CD4-positive, alpha-beta T cell (primary cell): ENCODE measurements at regions not wholly inside any gene's neighbourhood (a gene's known extent, or its start where the extent isn't known, plus 50 kb on each side); places are given as distances from the start of the nearest gene placed in this dataset.
"Not testable (repeated sequence)": the region's sequence is repeated elsewhere in the genome, so short reads cannot be mapped to it uniquely, and the experiment has no call there.

Experiments used
- ATAC-seq: fragments of 200-7000 bp; cut with Tn5 transposase; one replicate; pipeline ENCODE4 v1.10.0; 2022; ENCODE audit warnings: mild to moderate bottlenecking; ENCODE audit not compliant: poor library complexity
- CTCF ChIA-PET: fragments of 350-600 bp; sonication (Branson Sonifier 250); formaldehyde crosslinking; loops from one replicate; lab custom pipeline; 2021; ENCODE audit warnings: antibody characterized with exemption, inconsistent platforms; lab: Charles Lee
- POLR2A ChIA-PET: fragments of 350-600 bp; sonication (Branson Sonifier 250); formaldehyde crosslinking; loops from one replicate; lab custom pipeline; 2021; ENCODE audit warnings: antibody characterized with exemption, inconsistent platforms; lab: Charles Lee
- DNase-seq, 14 experiments: peaks; one replicate each; pipeline ENCODE4 v3.0.0-alpha.2; 2013 to 2020; ENCODE audit warnings: mixed read lengths in 2 of 14
- H3K27ac ChIP-seq, 2 donors: one replicate each; pipeline versions ENCODE4 v1.5.1 to v1.7.0; 2013; ENCODE audit warnings: low read length in 2 of 2, low read depth in 1 of 2, mild to moderate bottlenecking in 1 of 2
- H3K27me3 ChIP-seq, 2 experiments: 1 replicate in 1 of 2; 2 replicates in 1 of 2; pipeline versions ENCODE4 v1.6.1 to v1.7.0; 2013; ENCODE audit warnings: low read length in 2 of 2, control low read depth in 1 of 2, mild to moderate bottlenecking in 1 of 2, moderate library complexity in 1 of 2; ENCODE audit not compliant: insufficient read depth in 2 of 2, control insufficient read depth in 1 of 2
- H3K36me3 ChIP-seq: one replicate; pipeline ENCODE4 v1.6.1; 2013; ENCODE audit warnings: low read length, control low read depth; ENCODE audit not compliant: insufficient read depth
- H3K4me1 ChIP-seq: one replicate; pipeline ENCODE4 v1.6.1; 2013; ENCODE audit warnings: low read length, control low read depth; ENCODE audit not compliant: insufficient read depth
- H3K4me3 ChIP-seq: one replicate; pipeline ENCODE4 v1.5.1; 2013; ENCODE audit warnings: mild to moderate bottlenecking, low read length, moderate library complexity
- H3K9me3 ChIP-seq, 2 experiments: 1 replicate in 1 of 2; 2 replicates in 1 of 2; pipeline versions ENCODE4 v1.6.1 to v1.7.0; 2013; ENCODE audit warnings: low read length in 2 of 2, mild to moderate bottlenecking in 2 of 2, control low read depth in 1 of 2, moderate library complexity in 1 of 2; ENCODE audit not compliant: control insufficient read depth in 1 of 2, insufficient read depth in 1 of 2
- H3K27ac Mint-ChIP-seq: one replicate; pipeline ENCODE4 v1.8.0; 2020; ENCODE audit warnings: mixed read lengths
- H3K27me3 Mint-ChIP-seq: one replicate; pipeline ENCODE4 v1.8.0; 2021; ENCODE audit warnings: mixed read lengths
- H3K36me3 Mint-ChIP-seq: one replicate; pipeline ENCODE4 v1.8.0; 2021; ENCODE audit warnings: low read depth, mixed read lengths
- H3K4me1 Mint-ChIP-seq: one replicate; pipeline ENCODE4 v1.8.0; 2021; ENCODE audit warnings: low read depth, mixed read lengths
- H3K4me3 Mint-ChIP-seq: one replicate; pipeline ENCODE4 v1.8.0; 2020; ENCODE audit warnings: mild to moderate bottlenecking, mixed read lengths
- H3K9me3 Mint-ChIP-seq: one replicate; pipeline ENCODE4 v1.8.0; 2020; ENCODE audit warnings: mixed read lengths
- CTCF ChIP-seq: fragments of 200-600 bp; IDR thresholded peaks from one replicate; pipeline ENCODE4 v1.8.0; 2022; ENCODE audit warnings: antibody characterized with exemption, mild to moderate bottlenecking
- intact Hi-C, 2 experiments: fragments of 100-400 bp; cut with DNase I in 1 of 2; cut with micrococcal nuclease in 1 of 2; formaldehyde crosslinking; loops; one replicate each; pipeline versions ENCODE4 v1.15.1 to v1.9.0; 2023 to 2025; cut with DNase I, micrococcal nuclease

- POLR2A ChIA-PET: no interaction called here
- no peaks in the 10 kb centered on the region for H3K4me1 ChIP-seq
- no peaks in the 10 kb centered on the region for H3K27me3 ChIP-seq
- Mint-ChIP-seq H3K4me1 (no peaks in the 10 kb centered on the region), H3K9me3 (peaks cover 5% of the 10 kb centered on the region), H3K27me3 (no peaks in the 10 kb centered on the region), H3K36me3 (no peaks in the 10 kb centered on the region), H3K4me3 (no peak overlapping the region), H3K27ac (no peak overlapping the region)
- intact Hi-C loops: no loop called here
- H3K9me3 ChIP-seq: peaks cover 0 to 11% of the 10 kb centered on the region in 2 experiments
- ATAC-seq (no peak), DNase-seq (no peak)
- CTCF ChIA-PET: no interaction called here
- H3K27ac ChIP-seq: no peak overlapping the region
- no peaks in the 10 kb centered on the region for H3K36me3 ChIP-seq
- no peak overlapping the region for H3K4me3 ChIP-seq
- TF ChIP-seq CTCF: no peak
Measured at GRCh38 chr3:6326771-6327170, 534.1 kb upstream of the GRM7 start.

- intact Hi-C loops, POLR2A ChIA-PET, H3K4me3 Mint-ChIP-seq, H3K36me3 Mint-ChIP-seq, H3K4me3 ChIP-seq, H3K9me3 Mint-ChIP-seq, H3K4me1 Mint-ChIP-seq, H3K36me3 ChIP-seq, CTCF ChIA-PET, DNase-seq, ATAC-seq, H3K27ac Mint-ChIP-seq, H3K27me3 ChIP-seq, H3K27me3 Mint-ChIP-seq, H3K4me1 ChIP-seq, H3K27ac ChIP-seq: not testable (repeated sequence)
- peaks cover 0 to 14% of the 10 kb centered on the region in 2 experiments for H3K9me3 ChIP-seq
Measured at GRCh38 chr3:6340980-6341325, 520.0 kb upstream of the GRM7 start.

- POLR2A ChIA-PET: no interaction called here
- no peak for ATAC-seq
- CTCF ChIA-PET: no interaction called here
- H3K27me3 Mint-ChIP-seq: no peaks in the 10 kb centered on the region
- no peak overlapping the region for H3K27ac Mint-ChIP-seq
- DNase-seq: no peak
- no peak overlapping the region for H3K4me3 Mint-ChIP-seq
- intact Hi-C loops: no loop called here
- Histone ChIP-seq H3K4me1 (no peaks in the 10 kb centered on the region), H3K27ac (no peak overlapping the region), H3K27me3 (no peaks in the 10 kb centered on the region), H3K4me3 (no peak overlapping the region), H3K36me3 (no peaks in the 10 kb centered on the region), H3K9me3 (no peaks in the 10 kb centered on the region)
- no peaks in the 10 kb centered on the region for H3K36me3 Mint-ChIP-seq
- no peak for TF ChIP-seq CTCF
- no peaks in the 10 kb centered on the region for H3K4me1 Mint-ChIP-seq
- peaks cover 7% of the 10 kb centered on the region for H3K9me3 Mint-ChIP-seq
Measured at GRCh38 chr3:6351752-6352151, 509.2 kb upstream of the GRM7 start.

GRCh38 chr3:6354653-6355052, 506.3 kb upstream of the GRM7 start:
- ATAC-seq (no peak), DNase-seq (no peak)
- intact Hi-C loops: no loop called here
- no peak overlapping the region for H3K27ac ChIP-seq
- Mint-ChIP-seq H3K36me3 (no peaks in the 10 kb centered on the region), H3K9me3 (peaks cover 8% of the 10 kb centered on the region), H3K27me3 (no peaks in the 10 kb centered on the region), H3K27ac (no peak overlapping the region), H3K4me3 (no peak overlapping the region), H3K4me1 (no peaks in the 10 kb centered on the region)
- H3K4me1 ChIP-seq: no peaks in the 10 kb centered on the region
- no peak for TF ChIP-seq CTCF
- CTCF ChIA-PET: no interaction called here
- H3K9me3 ChIP-seq: no peaks in the 10 kb centered on the region
- no peaks in the 10 kb centered on the region for H3K36me3 ChIP-seq
- no peak overlapping the region for H3K4me3 ChIP-seq
- H3K27me3 ChIP-seq: no peaks in the 10 kb centered on the region
- POLR2A ChIA-PET: no interaction called here
